HepG2 (cell line): ENCODE measurements at regions not wholly inside any gene's neighbourhood (a gene's known extent, or its start where the extent isn't known, plus 50 kb on each side); places are given as distances from the start of the nearest gene placed in this dataset.

Experiments used
- AGO1 ChIP-seq: fragments of 200-400 bp; formaldehyde crosslinking; IDR thresholded peaks from 2 replicates; pipeline ENCODE4 v1.6.1; 2017; ENCODE audit warnings: mild to moderate bottlenecking, low read depth, low read length, moderate library complexity; ENCODE audit not compliant: poor library complexity, severe bottlenecking
- CHCHD3 ChIP-seq: sonication (generic); formaldehyde crosslinking; IDR thresholded peaks from 2 replicates; pipeline ENCODE4 v1.8.0; 2022; ENCODE audit warnings: mild to moderate bottlenecking, missing genetic modification reagents, moderate library complexity
- CREB1 ChIP-seq, 2 experiments: fragments of 450-650 bp in 1 of 2; IDR thresholded peaks; 2 replicates each; pipeline ENCODE4 v1.6.1; 2016 to 2017; ENCODE audit warnings: control low read depth in 1 of 2, mild to moderate bottlenecking in 1 of 2, missing compliant biosample characterization in 1 of 2, missing genetic modification characterization in 1 of 2
- EZH2 ChIP-seq: conservative IDR thresholded peaks from 2 replicates; pipeline ENCODE4 v1.6.1; 2012; ENCODE audit warnings: mild to moderate bottlenecking, low read depth, low read length, moderate library complexity
- GATAD2A ChIP-seq: IDR thresholded peaks from 2 replicates; pipeline ENCODE4 v1.6.1; 2016
- HDAC6 ChIP-seq: fragments of 200-600 bp; sonication (generic); IDR thresholded peaks from 2 replicates; pipeline ENCODE4 v1.7.0; 2017; ENCODE audit warnings: mild to moderate bottlenecking, antibody characterized with exemption, low read length, low read depth
- HNRNPUL1 ChIP-seq: fragments of 200-400 bp; formaldehyde crosslinking; IDR thresholded peaks from 2 replicates; pipeline ENCODE4 v1.6.1; 2017; ENCODE audit warnings: low read depth, mild to moderate bottlenecking, low read length, moderate library complexity
- MTF2 ChIP-seq: sonication (generic); formaldehyde crosslinking; IDR thresholded peaks from 2 replicates; pipeline ENCODE4 v1.5.0; 2020; ENCODE audit warnings: missing genetic modification reagents, borderline replicate concordance
- NBN ChIP-seq: fragments of 450-650 bp; conservative IDR thresholded peaks from 2 replicates; pipeline ENCODE4 v1.6.1; 2017
- NR0B2 ChIP-seq: sonication (generic); formaldehyde crosslinking; IDR thresholded peaks from 2 replicates; pipeline ENCODE4 v1.4.0; 2020; ENCODE audit warnings: mild to moderate bottlenecking, missing genetic modification reagents
- PTBP1 ChIP-seq: fragments of 200-400 bp; formaldehyde crosslinking; IDR thresholded peaks from 2 replicates; pipeline ENCODE4 v1.6.1; 2018; ENCODE audit warnings: low read length, low read depth; ENCODE audit not compliant: poor library complexity, severe bottlenecking
- SALL2 ChIP-seq: sonication (generic); formaldehyde crosslinking; IDR thresholded peaks from 2 replicates; pipeline ENCODE4 v1.8.1; 2023; ENCODE audit warnings: mild to moderate bottlenecking, missing genetic modification reagents, inconsistent platforms
- TCF7 ChIP-seq: sonication (generic); IDR thresholded peaks from 2 replicates; pipeline ENCODE4 v1.6.1; 2016; ENCODE audit warnings: antibody characterized with exemption, low read depth
- TOPORS ChIP-seq: sonication (generic); formaldehyde crosslinking; IDR thresholded peaks from 2 replicates; pipeline ENCODE4 v1.8.0; 2023; ENCODE audit warnings: mild to moderate bottlenecking, missing genetic modification reagents
- TRIM24 ChIP-seq: sonication (generic); formaldehyde crosslinking; IDR thresholded peaks from 2 replicates; pipeline ENCODE4 v1.8.0; 2022; ENCODE audit warnings: mild to moderate bottlenecking, missing genetic modification reagents
- ZNF274 ChIP-seq: sonication (generic); formaldehyde crosslinking; IDR thresholded peaks from 2 replicates; pipeline ENCODE4 v1.5.1; 2020; ENCODE audit warnings: mild to moderate bottlenecking, missing genetic modification reagents
- ZNF292 ChIP-seq: sonication (generic); formaldehyde crosslinking; IDR thresholded peaks from 2 replicates; pipeline ENCODE4 v1.8.1; 2022; ENCODE audit warnings: mild to moderate bottlenecking, low read depth, missing genetic modification reagents, borderline replicate concordance
- ZNF331 ChIP-seq: sonication (generic); formaldehyde crosslinking; IDR thresholded peaks from 2 replicates; pipeline ENCODE4 v1.4.0; 2020; ENCODE audit warnings: missing genetic modification reagents
- ZNF496 ChIP-seq: sonication (generic); formaldehyde crosslinking; IDR thresholded peaks from 2 replicates; pipeline ENCODE4 v1.8.1; 2023; ENCODE audit warnings: mild to moderate bottlenecking, moderate library complexity, missing genetic modification reagents; ENCODE audit not compliant: insufficient replicate concordance
- ZNF616 ChIP-seq: sonication (generic); formaldehyde crosslinking; IDR thresholded peaks from 2 replicates; pipeline ENCODE4 v1.5.0; 2020; ENCODE audit warnings: low read depth, mild to moderate bottlenecking, missing genetic modification reagents
- TF ChIP-seq, protein P1 (sequence below): sonication (generic); formaldehyde crosslinking; IDR thresholded peaks from 2 replicates; pipeline ENCODE4 v1.4.0; 2020; ENCODE audit warnings: missing genetic modification reagents
- TF ChIP-seq, protein P2 (sequence below): sonication (generic); formaldehyde crosslinking; conservative IDR thresholded peaks from 2 replicates; pipeline ENCODE4 v1.4.0; 2020; ENCODE audit warnings: mild to moderate bottlenecking, missing genetic modification reagents, moderate library complexity

- TF ChIP-seq NR0B2 (CRISPR knock-in tag) (no peak), ZNF274 (CRISPR knock-in tag) (no peak), TOPORS (CRISPR knock-in tag) (no peak), CHCHD3 (CRISPR knock-in tag) (no peak), AGO1 (no peak), ZNF496 (CRISPR knock-in tag) (no peak), HDAC6 (no peak), ZNF616 (no peak), HNRNPUL1 (no peak), NBN (no peak), GATAD2A (CRISPR knock-in tag) (no peak), CREB1 (IDR thresholded peaks at IDR 0.05) (no peak), CREB1 (CRISPR knock-in tag; IDR thresholded peaks at IDR 0.05) (0 out of 2 replicates have a peak, but pooled peaks have one; percentile 24), ZNF331 (CRISPR knock-in tag) (no peak), PTBP1 (no peak), SALL2 (CRISPR knock-in tag) (no peak), TCF7 (peak; percentile 34; the same call in 1 of the 2 replicates), ZNF292 (CRISPR knock-in tag) (no peak), EZH2 (no peak), MTF2 (CRISPR knock-in tag) (no peak), TRIM24 (CRISPR knock-in tag) (no peak)
- TF ChIP-seq, protein P1, sequence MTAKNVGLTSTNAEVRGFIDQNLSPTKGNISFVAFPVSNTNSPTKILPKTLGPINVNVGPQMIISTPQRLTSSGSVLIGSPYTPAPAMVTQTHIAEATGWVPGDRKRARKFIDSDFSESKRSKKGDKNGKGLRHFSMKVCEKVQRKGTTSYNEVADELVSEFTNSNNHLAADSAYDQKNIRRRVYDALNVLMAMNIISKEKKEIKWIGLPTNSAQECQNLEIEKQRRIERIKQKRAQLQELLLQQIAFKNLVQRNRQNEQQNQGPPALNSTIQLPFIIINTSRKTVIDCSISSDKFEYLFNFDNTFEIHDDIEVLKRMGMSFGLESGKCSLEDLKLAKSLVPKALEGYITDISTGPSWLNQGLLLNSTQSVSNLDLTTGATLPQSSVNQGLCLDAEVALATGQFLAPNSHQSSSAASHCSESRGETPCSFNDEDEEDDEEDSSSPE (CRISPR knock-in tag) = no peak
- TF ChIP-seq, protein P2, sequence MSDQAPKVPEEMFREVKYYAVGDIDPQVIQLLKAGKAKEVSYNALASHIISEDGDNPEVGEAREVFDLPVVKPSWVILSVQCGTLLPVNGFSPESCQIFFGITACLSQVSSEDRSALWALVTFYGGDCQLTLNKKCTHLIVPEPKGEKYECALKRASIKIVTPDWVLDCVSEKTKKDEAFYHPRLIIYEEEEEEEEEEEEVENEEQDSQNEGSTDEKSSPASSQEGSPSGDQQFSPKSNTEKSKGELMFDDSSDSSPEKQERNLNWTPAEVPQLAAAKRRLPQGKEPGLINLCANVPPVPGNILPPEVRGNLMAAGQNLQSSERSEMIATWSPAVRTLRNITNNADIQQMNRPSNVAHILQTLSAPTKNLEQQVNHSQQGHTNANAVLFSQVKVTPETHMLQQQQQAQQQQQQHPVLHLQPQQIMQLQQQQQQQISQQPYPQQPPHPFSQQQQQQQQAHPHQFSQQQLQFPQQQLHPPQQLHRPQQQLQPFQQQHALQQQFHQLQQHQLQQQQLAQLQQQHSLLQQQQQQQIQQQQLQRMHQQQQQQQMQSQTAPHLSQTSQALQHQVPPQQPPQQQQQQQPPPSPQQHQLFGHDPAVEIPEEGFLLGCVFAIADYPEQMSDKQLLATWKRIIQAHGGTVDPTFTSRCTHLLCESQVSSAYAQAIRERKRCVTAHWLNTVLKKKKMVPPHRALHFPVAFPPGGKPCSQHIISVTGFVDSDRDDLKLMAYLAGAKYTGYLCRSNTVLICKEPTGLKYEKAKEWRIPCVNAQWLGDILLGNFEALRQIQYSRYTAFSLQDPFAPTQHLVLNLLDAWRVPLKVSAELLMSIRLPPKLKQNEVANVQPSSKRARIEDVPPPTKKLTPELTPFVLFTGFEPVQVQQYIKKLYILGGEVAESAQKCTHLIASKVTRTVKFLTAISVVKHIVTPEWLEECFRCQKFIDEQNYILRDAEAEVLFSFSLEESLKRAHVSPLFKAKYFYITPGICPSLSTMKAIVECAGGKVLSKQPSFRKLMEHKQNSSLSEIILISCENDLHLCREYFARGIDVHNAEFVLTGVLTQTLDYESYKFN = peak; percentile 70
These were observed 75.3 kb downstream of the BMP4 start (continued) for GRCh38 chr14:53881161-53881871.
